ENCODE measurements at regions not wholly inside any gene's neighbourhood (a gene's known extent, or its start where the extent isn't known, plus 50 kb on each side); places are given as distances from the start of the nearest gene placed in this dataset.

- no peak for DNase-seq
These were observed 1173.8 kb downstream of the NLGN4X start for GRCh38 chrX:5054852-5055251.

- no peak for DNase-seq
These were observed 1176.7 kb downstream of the NLGN4X start for GRCh38 chrX:5051831-5052491.

- no peak for DNase-seq
These were observed 1186.1 kb downstream of the NLGN4X start for GRCh38 chrX:5042563-5042962.

- DNase-seq: no peak
These were observed 1196.9 kb downstream of the NLGN4X start for GRCh38 chrX:5031792-5032191.

GRCh38 chrX:5015451-5015850 is 1213.2 kb downstream of the NLGN4X start:
- no peak for DNase-seq

GRCh38 chrX:4994855-4995254 is 1233.8 kb downstream of the NLGN4X start:
- no peak for DNase-seq

- DNase-seq: no peak
These were observed 1250.1 kb downstream of the NLGN4X start for GRCh38 chrX:4978613-4979012.

- DNase-seq: no peak
These were observed 1257.0 kb downstream of the NLGN4X start for GRCh38 chrX:4971646-4972045.

- no peak for DNase-seq
These were observed 1250.7 kb upstream of the PRKX start for GRCh38 chrX:4964112-4964511.

- DNase-seq: no peak
These were observed 1250.0 kb upstream of the PRKX start for GRCh38 chrX:4963432-4963831.

- no peak for DNase-seq
These were observed 1231.3 kb upstream of the PRKX start for GRCh38 chrX:4944767-4945166.

GRCh38 chrX:4936315-4936714 is 1222.9 kb upstream of the PRKX start:
- no peak for DNase-seq

- DNase-seq: no peak
These were observed 1222.4 kb upstream of the PRKX start for GRCh38 chrX:4935846-4936245.

GRCh38 chrX:4935401-4935800 is 1222.0 kb upstream of the PRKX start:
- DNase-seq: no peak

- no peak for DNase-seq
These were observed 1219.3 kb upstream of the PRKX start for GRCh38 chrX:4932790-4933189.

GRCh38 chrX:4930426-4930825 is 1217.0 kb upstream of the PRKX start:
- DNase-seq: no peak

- no peak for DNase-seq
These were observed 1212.5 kb upstream of the PRKX start for GRCh38 chrX:4925911-4926310.

- no peak for DNase-seq
These were observed 1195.9 kb upstream of the PRKX start for GRCh38 chrX:4909348-4909747.

- DNase-seq: no peak
These were observed 1192.1 kb upstream of the PRKX start for GRCh38 chrX:4905576-4905975.

- no peak for DNase-seq
These were observed 1167.8 kb upstream of the PRKX start for GRCh38 chrX:4881277-4881676.

- no peak for DNase-seq
These were observed 1165.2 kb upstream of the PRKX start for GRCh38 chrX:4878640-4879039.

GRCh38 chrX:4876268-4876667 is 1162.8 kb upstream of the PRKX start:
- DNase-seq: no peak

GRCh38 chrX:4851534-4851933 is 1138.1 kb upstream of the PRKX start:
- DNase-seq: no peak

- DNase-seq: no peak
These were observed 1136.9 kb upstream of the PRKX start for GRCh38 chrX:4850312-4850711.

GRCh38 chrX:4844376-4844775 is 1130.9 kb upstream of the PRKX start:
- DNase-seq: no peak

Measured in NCI-H1694 treated with DMSO at 0.1 percent for 48 hours (cell line).